ENCODE measurements at regions not wholly inside any gene's neighbourhood (a gene's known extent, or its start where the extent isn't known, plus 50 kb on each side); places are given as distances from the start of the nearest gene placed in this dataset.
"Not testable (repeated sequence)": the region's sequence is repeated elsewhere in the genome, so short reads cannot be mapped to it uniquely, and the experiment has no call there.

DNA sequence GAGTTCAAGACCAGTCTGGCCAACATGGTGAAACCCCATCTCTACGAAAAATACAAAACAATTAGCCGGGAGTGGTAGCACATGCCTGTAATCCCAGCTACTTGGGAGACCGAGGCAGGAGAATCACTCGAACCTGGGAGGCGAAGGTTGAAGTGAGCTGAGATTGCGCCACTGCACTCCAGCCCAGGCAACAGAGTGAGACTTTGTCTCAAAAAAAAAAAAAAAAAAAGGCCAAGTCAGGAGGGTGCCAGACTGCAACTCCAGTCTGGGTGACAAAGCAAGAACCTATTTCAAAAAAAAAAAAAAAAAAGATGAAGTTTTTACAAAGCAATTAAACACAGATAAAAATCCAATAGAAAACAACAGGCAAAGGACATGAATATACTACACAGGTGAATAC lies 59.1 kb upstream of the NOTCH2NLA start:
- H3K9me3 ChIP-seq; intact Hi-C loops (cut with DNase I; ENCODE audit: low total_unique reads); H3K27me3 ChIP-seq (replicated peaks in 1 of 7); H3K4me1 ChIP-seq; DNase-seq; H3K27ac ChIP-seq; H3K36me3 ChIP-seq; H3K4me3 ChIP-seq: not testable (repeated sequence)
- WGBS, 5 donors = no CpG with 5 or more reads among the region's 6 CpGs

DNA sequence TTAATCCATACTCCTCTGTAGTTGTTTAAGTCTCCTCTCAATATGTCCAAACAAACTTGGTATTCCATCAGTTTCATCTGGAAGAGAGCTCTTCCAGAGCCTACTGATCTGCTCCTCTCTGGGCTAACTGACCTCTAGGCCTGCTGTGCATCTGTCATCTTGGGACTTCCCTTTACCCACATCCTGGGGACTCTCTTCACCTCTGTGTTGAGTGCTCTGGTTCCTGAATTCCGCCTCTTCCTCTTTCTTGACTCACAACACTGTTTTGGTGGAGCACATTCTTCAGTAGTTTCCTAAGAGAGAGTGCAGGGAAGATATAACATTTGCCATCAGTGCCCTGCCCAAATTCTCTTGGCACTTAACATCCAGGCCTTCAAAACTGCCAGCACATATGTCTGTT lies 55.9 kb upstream of the NOTCH2NLA start:
- H3K36me3 ChIP-seq; H3K4me3 ChIP-seq; intact Hi-C loops (cut with DNase I; ENCODE audit: low total_unique reads); H3K4me1 ChIP-seq; H3K27me3 ChIP-seq (replicated peaks in 1 of 7); H3K27ac ChIP-seq; DNase-seq; H3K9me3 ChIP-seq: not testable (repeated sequence)
- no CpG with 5 or more reads among the region's 1 CpG for WGBS, 5 donors

DNA sequence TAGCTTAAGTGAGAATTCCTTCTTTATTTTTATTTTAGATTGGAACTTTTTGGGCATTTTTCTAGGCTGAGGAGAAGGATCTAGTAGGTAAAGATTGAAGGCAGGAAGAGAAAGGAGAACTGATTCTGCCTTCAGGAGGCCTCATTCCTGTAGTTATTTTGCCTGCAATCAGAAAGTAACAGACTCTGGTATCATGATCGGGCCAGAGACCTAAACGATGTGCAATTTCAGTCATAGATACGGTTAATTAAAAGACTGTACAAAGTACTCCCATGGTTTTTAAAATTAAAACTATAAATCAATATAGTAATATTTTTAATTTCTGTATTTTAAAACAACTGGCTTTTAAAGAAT lies 54.7 kb upstream of the NOTCH2NLA start:
- H3K27me3 ChIP-seq (replicated peaks in 1 of 7); H3K4me1 ChIP-seq; intact Hi-C loops (cut with DNase I; ENCODE audit: low total_unique reads); H3K9me3 ChIP-seq; H3K4me3 ChIP-seq; H3K36me3 ChIP-seq; H3K27ac ChIP-seq; DNase-seq: not testable (repeated sequence)
- no CpG with 5 or more reads among the region's 3 CpGs for WGBS, 5 donors

DNA sequence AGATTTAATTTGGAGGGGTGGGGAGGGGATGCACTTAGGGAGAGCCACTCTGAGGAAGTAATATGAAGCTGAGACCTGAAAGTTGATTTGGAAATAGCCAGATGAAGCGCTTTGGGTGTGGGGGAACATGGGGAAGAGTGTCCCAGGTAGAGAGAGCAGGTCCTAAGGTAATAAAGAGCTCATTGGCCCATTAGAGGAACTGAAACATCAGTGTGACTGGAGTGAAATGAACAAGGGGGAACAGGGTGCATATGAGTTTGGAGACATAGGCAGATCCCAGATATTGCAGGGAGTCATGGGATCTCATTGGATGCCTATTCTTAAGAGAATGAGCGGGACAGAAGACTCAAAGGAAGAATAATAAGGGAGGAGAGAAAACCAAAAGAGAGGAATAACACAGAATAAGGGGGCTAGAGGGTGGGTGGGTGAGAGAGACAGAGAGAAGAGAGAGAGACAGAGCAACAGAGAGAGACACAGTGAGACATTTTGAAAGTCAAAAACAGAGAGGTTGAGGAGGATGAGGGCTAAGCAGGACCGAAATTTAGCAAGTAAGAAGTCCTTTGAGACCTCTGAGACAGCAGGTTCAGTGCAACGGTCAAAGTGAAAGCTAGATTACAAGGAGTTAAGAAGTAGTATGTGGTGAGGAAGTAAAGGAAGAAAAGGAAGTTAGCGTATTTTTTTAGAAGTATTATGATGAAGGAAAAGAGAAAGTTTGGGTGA lies 54.1 kb upstream of the NOTCH2NLA start:
- H3K36me3 ChIP-seq; H3K4me1 ChIP-seq; DNase-seq; H3K27ac ChIP-seq; H3K9me3 ChIP-seq; H3K27me3 ChIP-seq (replicated peaks in 1 of 7); H3K4me3 ChIP-seq; intact Hi-C loops (cut with DNase I; ENCODE audit: low total_unique reads): not testable (repeated sequence)
- no CpG with 5 or more reads among the region's 5 CpGs for WGBS, 5 donors

DNA sequence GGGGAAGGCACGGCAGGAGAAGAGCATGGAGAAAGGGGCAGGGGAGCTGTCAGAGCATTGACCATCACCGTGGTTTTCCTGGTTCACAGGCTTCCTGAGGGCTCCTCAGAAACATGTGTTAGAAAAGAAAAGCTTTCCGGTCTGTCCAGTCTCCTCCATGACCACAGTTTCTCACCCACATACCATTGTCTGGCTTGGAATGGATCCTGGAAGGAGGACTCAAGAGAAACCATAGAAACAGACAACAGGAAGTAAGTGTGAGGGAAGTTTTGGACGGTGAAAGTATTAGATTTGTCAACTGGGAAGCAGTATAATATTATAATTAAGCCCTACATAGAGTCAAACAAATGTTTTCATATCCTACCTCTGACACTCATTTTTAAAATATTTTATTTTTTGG lies 52.7 kb upstream of the NOTCH2NLA start:
- no CpG with 5 or more reads among the region's 4 CpGs for WGBS, 5 donors
- DNase-seq = not testable (repeated sequence)

DNA sequence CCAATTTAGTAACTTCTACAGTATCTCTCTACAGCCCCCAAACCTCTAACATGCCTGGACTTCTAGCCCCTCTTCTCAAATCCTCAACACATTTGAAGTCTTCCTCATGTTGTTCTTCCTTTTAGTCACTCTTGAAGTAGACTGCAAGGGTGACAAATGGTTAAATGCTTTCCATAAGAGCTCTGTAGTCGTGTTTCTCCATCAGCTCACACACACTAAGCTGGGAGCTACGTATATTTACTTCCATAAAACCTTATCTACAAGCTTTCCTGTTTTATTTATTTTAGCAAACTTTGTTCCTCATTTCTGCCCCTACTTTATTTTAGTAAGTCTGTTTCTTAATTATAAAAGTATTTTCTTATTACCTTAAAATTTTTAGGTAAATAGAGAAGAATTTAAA lies 49.9 kb upstream of the NOTCH2NLA start:
- intact Hi-C loops (cut with DNase I; ENCODE audit: low total_unique reads); H3K36me3 ChIP-seq; H3K4me3 ChIP-seq; H3K27ac ChIP-seq; H3K27me3 ChIP-seq (replicated peaks in 1 of 7); DNase-seq; H3K4me1 ChIP-seq; H3K9me3 ChIP-seq: not testable (repeated sequence)
- no CpG with 5 or more reads among the region's 2 CpGs for WGBS, 5 donors

More for the DNA sequence above, 52.7 kb upstream of the NOTCH2NLA start:
- H3K27me3 ChIP-seq (replicated peaks in 1 of 7); H3K36me3 ChIP-seq; intact Hi-C loops (cut with DNase I; ENCODE audit: low total_unique reads); H3K4me1 ChIP-seq; H3K4me3 ChIP-seq; H3K27ac ChIP-seq; H3K9me3 ChIP-seq: not testable (repeated sequence)

Small RNAs in the stretch of these regions (small RNA-seq; reads per million reads assigned to genes)
- 0.17 to 0.76 (median 0.40) reads per million in 4 donors for gene RF00003
- 0 reads per million in 4 donors for gene RF00619
- gene RNA5SP536 = 0 reads per million in 4 donors
- 0 reads per million in 4 donors for gene RNU6-1071P

Data from spleen (tissue), 11 donors.